SU-DHL-6 (cell line): ENCODE measurements at regions not wholly inside any gene's neighbourhood (a gene's known extent, or its start where the extent isn't known, plus 50 kb on each side); places are given as distances from the start of the nearest gene placed in this dataset.

Experiments used
- H2AFZ ChIP-seq: fragments of 200-600 bp; sonication (generic); 2 replicates; pipeline ENCODE4 v1.6.1; 2014; ENCODE audit warnings: low read depth, mild to moderate bottlenecking, moderate library complexity, mixed read lengths, antibody characterized with exemption, low read length; ENCODE audit not compliant: severe bottlenecking
- H3F3A ChIP-seq: fragments of 200-600 bp; shearing (Covaris generic); 2 replicates; pipeline ENCODE4 v1.6.0; 2016; ENCODE audit warnings: antibody characterized with exemption, mild to moderate bottlenecking; ENCODE audit not compliant: insufficient read depth
- H3K27ac ChIP-seq: fragments of 200-600 bp; sonication (generic); 2 replicates; pipeline ENCODE4 v1.5.1; 2016; ENCODE audit warnings: low read depth, mild to moderate bottlenecking, low read length, moderate library complexity, mixed read lengths
- H3K27me3 ChIP-seq: fragments of 200-600 bp; sonication (generic), shearing (Covaris generic); 2 replicates; pipeline ENCODE4 v1.6.0; 2014; ENCODE audit warnings: mild to moderate bottlenecking, low read length
- H3K36me3 ChIP-seq: fragments of 200-600 bp; sonication (generic); 2 replicates; pipeline ENCODE4 v1.6.1; 2014; ENCODE audit warnings: mild to moderate bottlenecking, low read length, mixed read lengths
- H3K4me2 ChIP-seq: fragments of 300-600, 200-600 bp; shearing (Covaris generic), sonication (generic); 2 replicates; pipeline ENCODE4 v1.6.0; 2014; ENCODE audit warnings: low read length, low read depth, mild to moderate bottlenecking; ENCODE audit not compliant: poor library complexity, severe bottlenecking
- H3K4me3 ChIP-seq: fragments of 200-600 bp; sonication (generic); 2 replicates; pipeline ENCODE4 v1.5.1; 2014; ENCODE audit warnings: antibody characterized with exemption, low read length, mild to moderate bottlenecking, mixed read lengths; ENCODE audit not compliant: insufficient read depth, poor library complexity, severe bottlenecking
- H3K79me2 ChIP-seq: fragments of 200-600 bp; sonication (generic); 2 replicates; pipeline ENCODE4 v1.6.1; 2014; ENCODE audit warnings: mild to moderate bottlenecking, low read length, moderate library complexity; ENCODE audit not compliant: insufficient read depth
- H3K9ac ChIP-seq: fragments of 200-600 bp; sonication (generic); 2 replicates; pipeline ENCODE4 v1.7.0; 2014; ENCODE audit warnings: mild to moderate bottlenecking, low read length
- H3K9me2 ChIP-seq: fragments of 200-600 bp; sonication (generic); replicated peaks from 2 replicates; pipeline ENCODE4 v1.6.1; 2014; ENCODE audit warnings: low read length; ENCODE audit not compliant: insufficient read depth
- H3K9me3 ChIP-seq: fragments of 200-600 bp; sonication (generic); 2 replicates; pipeline ENCODE4 v1.6.1; 2014; ENCODE audit warnings: low read length, mixed read lengths; ENCODE audit not compliant: insufficient read depth
- H4K20me1 ChIP-seq: fragments of 200-600 bp; sonication (generic); 2 replicates; pipeline ENCODE4 v1.6.1; 2014; ENCODE audit warnings: low read depth, mild to moderate bottlenecking, antibody characterized with exemption, low read length, moderate library complexity, mixed read lengths
- EZH2phosphoT487 ChIP-seq: fragments of 200-600 bp; sonication (generic), shearing (Covaris generic); conservative IDR thresholded peaks from 2 replicates; pipeline ENCODE4 v1.6.1; 2018; ENCODE audit warnings: mild to moderate bottlenecking, antibody characterized with exemption, low read length, moderate library complexity, mixed read lengths
- TF ChIP-seq, protein P1 (sequence below): fragments of 200-600 bp; sonication (generic); IDR thresholded peaks from one replicate; pipeline ENCODE4 v1.5.1; 2017; ENCODE audit warnings: antibody characterized with exemption, mild to moderate bottlenecking, low read length, moderate library complexity; ENCODE audit not compliant: insufficient read depth, poor library complexity, severe bottlenecking

DNA sequence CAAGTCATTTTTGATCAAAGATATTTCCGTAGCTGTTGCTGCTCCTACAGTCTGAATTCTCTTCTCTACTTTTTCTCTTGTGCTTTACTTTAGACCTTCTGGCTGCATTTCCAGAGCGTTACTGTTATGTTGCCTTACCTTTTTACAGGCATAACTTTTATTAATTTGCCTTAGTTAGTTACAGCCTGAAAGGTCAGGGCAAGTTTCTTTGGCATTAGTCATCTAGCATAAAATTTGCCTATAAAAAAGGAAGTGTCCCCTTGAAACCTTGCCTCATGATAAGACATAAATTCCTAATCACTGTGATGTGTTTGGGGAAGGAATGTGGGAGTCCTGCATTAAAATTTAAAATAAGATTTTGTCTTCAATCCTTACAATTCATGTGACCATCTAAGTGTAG, 618.5 kb downstream of the NR2F2 start:
- H3K9me3 ChIP-seq: no peaks in the 10 kb centered on the region
- H3K27me3 ChIP-seq: no peaks in the 10 kb centered on the region
- H3K4me2 ChIP-seq: no peak overlapping the region
- H3K79me2 ChIP-seq: no peaks in the 10 kb centered on the region
- no peaks in the 10 kb centered on the region for H3K36me3 ChIP-seq
- no peak overlapping the region for H2AFZ ChIP-seq
- no peaks in the 10 kb centered on the region for H3F3A ChIP-seq
- H3K4me3 ChIP-seq: no peak overlapping the region
- H4K20me1 ChIP-seq: no peaks in the 10 kb centered on the region
- H3K27ac ChIP-seq: no peak overlapping the region
- no peaks in the 10 kb centered on the region for H3K9me2 ChIP-seq
- no peak overlapping the region for H3K9ac ChIP-seq
- TF ChIP-seq EZH2phosphoT487: no peak
- TF ChIP-seq, protein P1, sequence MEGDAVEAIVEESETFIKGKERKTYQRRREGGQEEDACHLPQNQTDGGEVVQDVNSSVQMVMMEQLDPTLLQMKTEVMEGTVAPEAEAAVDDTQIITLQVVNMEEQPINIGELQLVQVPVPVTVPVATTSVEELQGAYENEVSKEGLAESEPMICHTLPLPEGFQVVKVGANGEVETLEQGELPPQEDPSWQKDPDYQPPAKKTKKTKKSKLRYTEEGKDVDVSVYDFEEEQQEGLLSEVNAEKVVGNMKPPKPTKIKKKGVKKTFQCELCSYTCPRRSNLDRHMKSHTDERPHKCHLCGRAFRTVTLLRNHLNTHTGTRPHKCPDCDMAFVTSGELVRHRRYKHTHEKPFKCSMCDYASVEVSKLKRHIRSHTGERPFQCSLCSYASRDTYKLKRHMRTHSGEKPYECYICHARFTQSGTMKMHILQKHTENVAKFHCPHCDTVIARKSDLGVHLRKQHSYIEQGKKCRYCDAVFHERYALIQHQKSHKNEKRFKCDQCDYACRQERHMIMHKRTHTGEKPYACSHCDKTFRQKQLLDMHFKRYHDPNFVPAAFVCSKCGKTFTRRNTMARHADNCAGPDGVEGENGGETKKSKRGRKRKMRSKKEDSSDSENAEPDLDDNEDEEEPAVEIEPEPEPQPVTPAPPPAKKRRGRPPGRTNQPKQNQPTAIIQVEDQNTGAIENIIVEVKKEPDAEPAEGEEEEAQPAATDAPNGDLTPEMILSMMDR: no peak

DNA sequence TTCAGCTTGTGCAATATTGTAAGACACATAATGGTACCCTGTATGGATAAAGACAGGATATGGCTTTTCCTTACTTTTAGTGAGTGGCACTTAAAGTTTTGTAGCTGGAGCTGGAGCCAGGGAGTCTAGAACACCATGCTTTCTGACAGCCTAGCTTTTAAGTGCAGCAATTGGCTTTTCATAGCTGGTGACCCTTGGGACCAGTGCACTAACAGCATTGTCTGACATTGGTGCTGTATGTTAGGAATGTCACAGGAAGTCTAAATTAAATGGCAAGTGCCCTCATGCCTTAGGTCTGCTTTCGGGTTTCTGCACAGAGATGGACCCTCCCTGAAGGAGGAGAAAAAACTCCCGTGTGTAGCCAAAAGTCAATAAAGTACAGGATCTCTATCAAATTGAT, 628.2 kb downstream of the NR2F2 start:
- H3F3A ChIP-seq: no peaks in the 10 kb centered on the region
- H3K4me2 ChIP-seq: no peak overlapping the region
- H2AFZ ChIP-seq: no peak overlapping the region
- no peaks in the 10 kb centered on the region for H3K9me2 ChIP-seq
- no peak overlapping the region for H3K4me3 ChIP-seq
- H3K9me3 ChIP-seq: no peaks in the 10 kb centered on the region
- H3K27me3 ChIP-seq: no peaks in the 10 kb centered on the region
- H3K9ac ChIP-seq: no peak overlapping the region
- H3K79me2 ChIP-seq: no peaks in the 10 kb centered on the region
- no peak overlapping the region for H3K27ac ChIP-seq
- H3K36me3 ChIP-seq: no peaks in the 10 kb centered on the region
- TF ChIP-seq EZH2phosphoT487: no peak
- TF ChIP-seq, protein P1: no peak
- no peaks in the 10 kb centered on the region for H4K20me1 ChIP-seq

DNA sequence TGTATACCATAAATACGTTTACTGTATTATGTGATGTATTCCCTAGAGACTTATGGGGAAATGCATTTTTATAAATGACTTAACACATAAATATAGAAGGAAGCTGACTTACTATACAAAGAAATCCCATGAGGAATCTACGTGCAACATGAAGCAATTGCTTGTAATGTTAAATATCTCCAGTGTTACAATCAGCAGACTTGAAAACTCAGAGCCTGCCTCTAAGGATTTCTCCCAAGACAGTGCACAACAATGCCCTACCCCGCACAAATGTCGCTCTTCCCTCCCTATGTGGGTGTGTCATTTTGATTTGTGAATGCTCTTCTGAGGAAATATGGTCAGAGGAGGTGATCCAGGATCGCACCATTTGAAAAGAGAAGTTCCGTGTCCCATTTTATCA, 629.0 kb downstream of the NR2F2 start:
- Histone ChIP-seq H3K9ac (no peak overlapping the region), H2AFZ (no peak overlapping the region), H3K4me2 (no peak overlapping the region), H3K36me3 (no peaks in the 10 kb centered on the region), H3K4me3 (no peak overlapping the region), H3K9me2 (no peaks in the 10 kb centered on the region), H3K9me3 (no peaks in the 10 kb centered on the region), H3K27me3 (no peaks in the 10 kb centered on the region), H3K79me2 (no peaks in the 10 kb centered on the region), H4K20me1 (no peaks in the 10 kb centered on the region), H3F3A (no peaks in the 10 kb centered on the region), H3K27ac (no peak overlapping the region)
- TF ChIP-seq, protein P1: no peak
- TF ChIP-seq EZH2phosphoT487: no peak
